OCI-LY3 (cell line): ENCODE measurements at regions not wholly inside any gene's neighbourhood (a gene's known extent, or its start where the extent isn't known, plus 50 kb on each side); places are given as distances from the start of the nearest gene placed in this dataset.
A peak's percentile ranks its signal among the peaks of the same experiment; 100 is the strongest.

Experiments used
- H2AFZ ChIP-seq: fragments of 200-600, 300-600 bp; shearing (Covaris generic); 2 replicates; pipeline ENCODE4 v1.6.0; 2014; ENCODE audit warnings: antibody characterized with exemption, low read depth, low read length
- H3K27ac ChIP-seq: fragments of 200-600, 300-600 bp; sonication (generic); 2 replicates; pipeline ENCODE4 v1.5.1; 2014; ENCODE audit warnings: mild to moderate bottlenecking, low read length, moderate library complexity, mixed read lengths
- H3K27me3 ChIP-seq: fragments of 200-600, 300-600 bp; sonication (generic); 2 replicates; pipeline ENCODE4 v1.6.1; 2014; ENCODE audit warnings: low read depth, low read length, mixed read lengths
- H3K36me3 ChIP-seq: fragments of 200-600, 300-600 bp; sonication (generic); replicated peaks from 2 replicates; pipeline ENCODE3; 2014; ENCODE audit warnings: low read depth, low read length, mixed read lengths
- H3K4me1 ChIP-seq: fragments of 300-600, 200-600 bp; sonication (generic); 2 replicates; pipeline ENCODE4 v1.6.1; 2014; ENCODE audit warnings: low read length, mixed read lengths
- H3K4me2 ChIP-seq: fragments of 200-600, 300-600 bp; sonication (generic); 2 replicates; pipeline ENCODE4 v1.6.1; 2014; ENCODE audit warnings: low read length, mixed read lengths
- H3K4me3 ChIP-seq: fragments of 300-600, 200-600 bp; sonication (generic); 2 replicates; pipeline ENCODE4 v1.5.1; 2014; ENCODE audit warnings: antibody characterized with exemption, mild to moderate bottlenecking, low read length, moderate library complexity
- H3K79me2 ChIP-seq: fragments of 300-600, 200-600 bp; shearing (Covaris generic); 2 replicates; pipeline ENCODE4 v1.6.1; 2014; ENCODE audit warnings: mild to moderate bottlenecking, low read length, mixed read lengths
- H3K9ac ChIP-seq: fragments of 300-600, 200-600 bp; shearing (Covaris generic); 2 replicates; pipeline ENCODE4 v1.6.0; 2014; ENCODE audit warnings: mild to moderate bottlenecking, low read length, moderate library complexity
- H3K9me3 ChIP-seq: fragments of 200-600, 300-600 bp; shearing (Covaris generic); 2 replicates; pipeline ENCODE4 v1.6.1; 2014; ENCODE audit warnings: low read length, mixed read lengths; ENCODE audit not compliant: insufficient read depth
- H4K20me1 ChIP-seq: fragments of 200-600, 300-600 bp; sonication (generic); 2 replicates; pipeline ENCODE4 v1.6.1; 2016; ENCODE audit warnings: low read length, mixed read lengths; ENCODE audit not compliant: insufficient read depth
- EZH2phosphoT487 ChIP-seq: fragments of 200-600 bp; shearing (Covaris generic); IDR thresholded peaks from 2 replicates; pipeline ENCODE4 v1.6.1; 2018; ENCODE audit warnings: antibody characterized with exemption, mixed run types, low read depth
- TF ChIP-seq, protein P1 (sequence below): fragments of 200-600, 300-600 bp; sonication (generic); IDR thresholded peaks from 2 replicates; pipeline ENCODE4 v1.5.1; 2014; ENCODE audit warnings: antibody characterized with exemption, low read length, low read depth

DNA sequence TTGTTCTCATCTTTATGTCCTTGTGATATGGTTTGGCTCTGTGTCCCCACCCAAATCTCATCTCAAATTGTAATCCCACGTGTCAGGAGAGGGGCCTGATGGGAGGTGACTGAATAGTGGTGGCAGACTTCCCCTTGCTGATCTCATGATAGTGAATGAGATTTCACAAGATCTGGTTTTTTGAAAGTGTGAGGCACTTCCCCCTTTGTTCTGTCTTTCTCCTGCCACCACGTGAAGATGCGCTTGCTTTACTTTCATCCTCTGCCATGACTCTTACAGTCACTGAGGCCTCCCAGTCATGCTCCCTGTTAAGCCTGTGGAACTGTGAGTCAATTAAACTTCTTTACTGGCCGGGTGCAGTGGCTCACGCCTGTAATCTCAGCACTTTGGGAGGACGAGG lies 161.0 kb downstream of the HERPUD2 start:
- no peak overlapping the region for H3K9ac ChIP-seq
- no peak overlapping the region for H3K27ac ChIP-seq
- no peaks in the 10 kb centered on the region for H3K36me3 ChIP-seq
- no peak overlapping the region for H3K4me3 ChIP-seq
- no peak overlapping the region for H3K4me2 ChIP-seq
- H2AFZ ChIP-seq = no peak overlapping the region
- no peaks in the 10 kb centered on the region; the same call in 1 of the 2 replicates for H4K20me1 ChIP-seq
- H3K27me3 ChIP-seq = peaks cover 23% of the 10 kb centered on the region
- TF ChIP-seq, protein P1, sequence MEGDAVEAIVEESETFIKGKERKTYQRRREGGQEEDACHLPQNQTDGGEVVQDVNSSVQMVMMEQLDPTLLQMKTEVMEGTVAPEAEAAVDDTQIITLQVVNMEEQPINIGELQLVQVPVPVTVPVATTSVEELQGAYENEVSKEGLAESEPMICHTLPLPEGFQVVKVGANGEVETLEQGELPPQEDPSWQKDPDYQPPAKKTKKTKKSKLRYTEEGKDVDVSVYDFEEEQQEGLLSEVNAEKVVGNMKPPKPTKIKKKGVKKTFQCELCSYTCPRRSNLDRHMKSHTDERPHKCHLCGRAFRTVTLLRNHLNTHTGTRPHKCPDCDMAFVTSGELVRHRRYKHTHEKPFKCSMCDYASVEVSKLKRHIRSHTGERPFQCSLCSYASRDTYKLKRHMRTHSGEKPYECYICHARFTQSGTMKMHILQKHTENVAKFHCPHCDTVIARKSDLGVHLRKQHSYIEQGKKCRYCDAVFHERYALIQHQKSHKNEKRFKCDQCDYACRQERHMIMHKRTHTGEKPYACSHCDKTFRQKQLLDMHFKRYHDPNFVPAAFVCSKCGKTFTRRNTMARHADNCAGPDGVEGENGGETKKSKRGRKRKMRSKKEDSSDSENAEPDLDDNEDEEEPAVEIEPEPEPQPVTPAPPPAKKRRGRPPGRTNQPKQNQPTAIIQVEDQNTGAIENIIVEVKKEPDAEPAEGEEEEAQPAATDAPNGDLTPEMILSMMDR = no peak
- no peak for TF ChIP-seq EZH2phosphoT487
- H3K4me1 ChIP-seq = peaks cover 21% of the 10 kb centered on the region
- H3K9me3 ChIP-seq = no peaks in the 10 kb centered on the region
- H3K79me2 ChIP-seq = no peaks in the 10 kb centered on the region

DNA sequence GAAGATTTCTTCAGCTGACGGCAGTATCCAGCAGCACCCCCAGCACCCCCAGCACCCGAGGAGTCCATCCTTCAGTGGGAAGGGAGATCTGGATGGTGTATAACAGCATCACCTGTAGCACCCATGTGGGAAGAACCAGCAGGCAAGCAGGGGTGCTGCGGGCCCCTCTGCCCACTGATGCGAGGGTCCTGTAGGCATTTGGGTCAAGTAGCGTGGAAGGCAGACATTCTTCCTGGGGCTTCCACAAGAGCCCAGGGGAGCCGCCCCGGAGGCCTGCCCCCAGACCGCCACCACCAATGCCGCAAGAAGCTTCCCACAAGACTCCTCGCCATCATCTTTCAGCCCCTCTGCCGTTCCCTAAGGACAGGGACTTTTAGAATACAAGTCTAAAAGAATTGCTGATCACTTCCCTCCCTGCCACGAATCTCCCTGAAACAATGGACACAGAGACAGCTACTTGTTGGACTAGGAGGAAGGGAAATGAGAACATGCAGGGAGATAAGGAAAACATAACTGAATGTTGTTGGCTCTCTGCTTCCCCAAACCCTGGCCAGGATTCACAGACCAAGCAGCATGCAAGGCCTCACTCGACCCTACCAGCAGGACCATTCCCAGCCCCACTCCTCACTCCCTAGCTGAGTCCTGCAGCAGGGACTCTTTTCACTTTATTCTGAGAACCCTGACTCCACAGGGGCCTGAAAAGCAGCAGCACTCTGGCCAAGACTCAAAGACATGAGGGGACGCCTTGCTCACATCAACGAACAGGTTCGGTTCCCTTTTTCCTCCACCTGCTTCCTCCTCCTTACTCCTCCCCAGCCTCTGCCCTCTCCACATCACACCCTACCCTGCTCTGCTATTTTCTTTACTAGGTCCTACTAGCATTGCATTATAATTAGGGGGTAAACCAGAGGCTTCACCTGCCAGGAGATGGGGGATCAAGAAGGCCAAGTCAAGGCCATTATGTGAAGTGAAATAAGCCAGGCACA lies 164.5 kb downstream of the HERPUD2 start:
- H4K20me1 ChIP-seq = no peaks in the 10 kb centered on the region
- H3K36me3 ChIP-seq = no peaks in the 10 kb centered on the region
- H3K4me2 ChIP-seq = peak overlapping the region; percentile 40
- H3K27ac ChIP-seq = peak overlapping the region; percentile 21; the same call in 1 of the 2 replicates
- H3K27me3 ChIP-seq = peaks cover 27% of the 10 kb centered on the region
- H3K79me2 ChIP-seq = no peaks in the 10 kb centered on the region
- H3K4me1 ChIP-seq = peaks cover 21% of the 10 kb centered on the region
- no peak overlapping the region for H3K9ac ChIP-seq
- H3K4me3 ChIP-seq = no peak overlapping the region
- no peaks in the 10 kb centered on the region for H3K9me3 ChIP-seq
- TF ChIP-seq, protein P1 = no peak
- TF ChIP-seq EZH2phosphoT487 = no peak
- H2AFZ ChIP-seq = 0 out of 2 replicates have a peak overlapping the region, but pooled peaks have one; percentile 25

DNA sequence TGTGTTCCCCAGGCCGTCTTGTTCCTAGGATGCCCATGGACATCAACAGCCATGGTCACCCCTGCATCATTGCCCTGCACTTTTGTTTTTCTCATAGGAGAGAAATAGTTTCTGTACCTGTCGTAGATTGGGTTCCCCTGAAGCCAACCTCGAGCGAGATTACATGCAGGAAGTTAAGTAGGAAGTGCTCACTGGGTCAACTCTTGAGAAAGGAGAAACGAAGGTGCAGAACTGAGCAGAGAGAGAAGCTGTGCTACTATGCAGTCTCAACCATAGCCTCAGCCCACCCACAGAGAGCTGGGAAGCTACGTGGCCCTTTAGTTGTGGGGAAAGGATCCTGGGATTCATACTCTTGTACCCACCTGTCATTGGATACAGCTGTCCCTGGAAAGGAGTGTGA lies 165.2 kb downstream of the HERPUD2 start:
- no peak overlapping the region for H3K9ac ChIP-seq
- no peaks in the 10 kb centered on the region for H3K9me3 ChIP-seq
- H3K79me2 ChIP-seq = no peaks in the 10 kb centered on the region
- peaks cover 21% of the 10 kb centered on the region for H3K4me1 ChIP-seq
- no peaks in the 10 kb centered on the region for H3K36me3 ChIP-seq
- H3K4me2 ChIP-seq = peak overlapping the region; percentile 40
- H4K20me1 ChIP-seq = no peaks in the 10 kb centered on the region
- H2AFZ ChIP-seq = peak overlapping the region; percentile 25; the same call in 1 of the 2 replicates
- 0 out of 2 replicates have a peak overlapping the region, but pooled peaks have one; percentile 1 for H3K4me3 ChIP-seq
- no peak for TF ChIP-seq EZH2phosphoT487
- TF ChIP-seq, protein P1 = no peak
- H3K27ac ChIP-seq = no peak overlapping the region
- peaks cover 27% of the 10 kb centered on the region for H3K27me3 ChIP-seq

DNA sequence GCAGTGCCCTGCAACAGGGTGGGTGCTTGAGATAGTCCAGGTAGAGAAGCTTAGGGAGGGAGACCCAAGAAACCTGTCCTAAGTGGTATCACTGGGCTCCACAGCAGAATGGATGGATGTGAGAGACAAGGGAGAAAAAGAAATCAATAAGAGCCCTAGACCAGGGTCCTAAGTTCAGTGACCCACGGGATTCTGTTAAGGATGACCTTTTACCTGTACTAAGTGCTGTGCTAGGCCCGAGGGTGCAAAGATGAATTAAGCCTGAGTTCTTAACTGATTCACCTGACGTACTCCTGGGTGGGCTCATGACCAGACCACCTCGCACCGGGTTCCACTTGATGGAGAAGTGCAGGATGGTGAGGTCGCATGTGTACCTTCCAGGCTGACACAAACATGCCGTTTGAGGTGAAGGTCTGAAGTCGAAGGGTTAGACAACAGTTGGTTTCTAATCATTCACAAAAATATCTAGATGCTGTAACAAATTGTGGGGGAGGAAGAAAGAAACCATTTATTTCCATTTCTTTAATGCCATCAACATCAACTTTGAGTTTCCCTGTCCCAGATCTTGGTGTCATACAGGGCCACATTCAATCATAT lies 166.5 kb downstream of the HERPUD2 start:
- Histone ChIP-seq H3K4me2 (no peak overlapping the region), H3K27me3 (peaks cover 36% of the 10 kb centered on the region), H3K79me2 (no peaks in the 10 kb centered on the region), H3K4me3 (no peak overlapping the region), H3K9me3 (no peaks in the 10 kb centered on the region), H3K27ac (no peak overlapping the region), H3K9ac (no peak overlapping the region), H3K4me1 (peaks cover 21% of the 10 kb centered on the region), H4K20me1 (no peaks in the 10 kb centered on the region), H3K36me3 (no peaks in the 10 kb centered on the region), H2AFZ (no peak overlapping the region)
- no peak for TF ChIP-seq EZH2phosphoT487
- TF ChIP-seq, protein P1 = no peak
